ENCODE measurements at regions not wholly inside any gene's neighbourhood (a gene's known extent, or its start where the extent isn't known, plus 50 kb on each side); places are given as distances from the start of the nearest gene placed in this dataset.

GRCh38 chr7:54338319-54338718 is 203.9 kb upstream of the VSTM2A start (continued):
- TF ChIP-seq PRMT3 (CRISPR knock-in tag; IDR thresholded peaks at IDR 0.05; ENCODE audit: borderline replicate concordance, low read depth) = no peak

- Histone ChIP-seq H3K9me3 (ENCODE audit: low read length) (peaks cover 84% of the 10 kb centered on the region), H3K36me3 (replicated peaks in 1 of 2; ENCODE audit: control insufficient read depth in 1 of 2, insufficient read depth in 2 of 2, low read length in 2 of 2) (no peaks in the 10 kb centered on the region), H4K20me1 (ENCODE audit: insufficient read depth, low read length) (no peaks in the 10 kb centered on the region), H3K9ac (ENCODE audit: insufficient read depth, low read depth, low read length) (no peak overlapping the region), H3K27me3 (ENCODE audit: control insufficient read depth in 1 of 2, insufficient read depth in 2 of 2, low read length in 2 of 2) (no peaks in the 10 kb centered on the region), H3K79me2 (ENCODE audit: insufficient read depth, low read length) (no peaks in the 10 kb centered on the region), H3K4me2 (ENCODE audit: low read depth, low read length) (no peak overlapping the region), H3K4me3 (replicated peaks in 1 of 3; ENCODE audit: insufficient read depth in 1 of 3, low read depth in 2 of 3, low read length in 3 of 3) (no peak overlapping the region), H2AFZ (ENCODE audit: low read length) (no peak overlapping the region), H3K27ac (ENCODE audit: extremely low read length, insufficient read depth, low read length) (no peak overlapping the region), H3K4me1 (ENCODE audit: insufficient read depth, low read length) (no peaks in the 10 kb centered on the region)
- intact Hi-C loops (cut with micrococcal nuclease; ENCODE audit: unreplicated experiment) (no loop called here), in situ Hi-C loops (cut with HindIII; ENCODE audit: extremely low pct_ligation_motif_present, low pct_unique_long_range_greater_than_20kb) (no loop called here)
- CTCF ChIA-PET (ENCODE audit: low intra/inter-chr PET ratio, low total read pairs) = no interaction called here
- DNase-seq (ENCODE audit: low spot score) = no peak
- POLR2A ChIA-PET = no interaction called here
- ATAC-seq = no peak
- 5% methylated on average over 4 of the region's 4 CpGs for WGBS (ENCODE audit: low lambda C conversion rate)
- FAIRE-seq = no peak
- no TSS peak for BruUV-seq (replicated peaks)
- TF ChIP-seq ZNF800 (CRISPR knock-in tag; IDR thresholded peaks at IDR 0.05) (no peak), ZNF503 (CRISPR knock-in tag; IDR thresholded peaks at IDR 0.05) (no peak), MTF2 (CRISPR knock-in tag; IDR thresholded peaks at IDR 0.05; ENCODE audit: borderline replicate concordance) (no peak), ZNF367 (CRISPR knock-in tag; IDR thresholded peaks at IDR 0.05; ENCODE audit: borderline replicate concordance) (no peak), DBP (CRISPR knock-in tag; IDR thresholded peaks at IDR 0.05; ENCODE audit: not compliant biosample characterization) (no peak), ISX (CRISPR knock-in tag; conservative IDR thresholded peaks at IDR 0.05) (no peak), STAG1 (CRISPR knock-in tag; IDR thresholded peaks at IDR 0.05) (no peak), DMTF1 (CRISPR knock-in tag; IDR thresholded peaks at IDR 0.05) (no peak), ZNF431 (CRISPR knock-in tag; IDR thresholded peaks at IDR 0.05; ENCODE audit: borderline replicate concordance, low read depth) (no peak), TMF1 (CRISPR knock-in tag; IDR thresholded peaks at IDR 0.05; ENCODE audit: low read depth) (no peak), LCORL (IDR thresholded peaks at IDR 0.05) (no peak), LCORL (CRISPR knock-in tag; IDR thresholded peaks at IDR 0.05) (no peak)
These were observed 203.1 kb upstream of the VSTM2A start for GRCh38 chr7:54339073-54339472.
